Chondrocyte (in vitro differentiated cells): ENCODE measurements at regions not wholly inside any gene's neighbourhood (a gene's known extent, or its start where the extent isn't known, plus 50 kb on each side); places are given as distances from the start of the nearest gene placed in this dataset.

Experiments
- DNase-seq: peaks from one replicate; pipeline ENCODE4 v3.0.0; 2021; ENCODE audit warnings: mixed read lengths, low spot score
- H3K27ac Mint-ChIP-seq: one replicate; pipeline ENCODE4 v1.8.0; 2021; ENCODE audit warnings: mild to moderate bottlenecking, moderate library complexity, mixed read lengths; ENCODE audit not compliant: unreplicated experiment
- H3K27me3 Mint-ChIP-seq: 2 replicates; pipeline ENCODE4 v1.8.0; 2021; ENCODE audit warnings: low read depth, mixed read lengths
- H3K36me3 Mint-ChIP-seq: 2 replicates; pipeline ENCODE4 v1.8.0; 2021; ENCODE audit warnings: low read depth, mixed read lengths
- H3K4me1 Mint-ChIP-seq: 2 replicates; pipeline ENCODE4 v1.8.0; 2021; ENCODE audit warnings: low read depth, mild to moderate bottlenecking, mixed read lengths
- H3K4me3 Mint-ChIP-seq: one replicate; pipeline ENCODE4 v1.8.0; 2021; ENCODE audit warnings: mild to moderate bottlenecking, moderate library complexity, mixed read lengths; ENCODE audit not compliant: unreplicated experiment
- H3K9me3 Mint-ChIP-seq: 2 replicates; pipeline ENCODE4 v1.8.0; 2021; ENCODE audit warnings: low read depth, mixed read lengths
- TF ChIP-seq, protein P1 (sequence below): fragments of 200-600 bp; sonication (generic); IDR thresholded peaks from 2 replicates; pipeline ENCODE4 v1.5.0; 2021; ENCODE audit warnings: antibody characterized with exemption, mild to moderate bottlenecking, moderate library complexity

GRCh38 chr18:27314996-27315395 is 129.9 kb upstream of the CHST9 start:
- Mint-ChIP-seq H3K27ac (no peak overlapping the region), H3K36me3 (no peaks in the 10 kb centered on the region), H3K4me1 (peaks cover 8% of the 10 kb centered on the region), H3K27me3 (peaks cover 3% of the 10 kb centered on the region), H3K4me3 (no peak overlapping the region), H3K9me3 (peaks cover 3% of the 10 kb centered on the region)
- TF ChIP-seq, protein P1, sequence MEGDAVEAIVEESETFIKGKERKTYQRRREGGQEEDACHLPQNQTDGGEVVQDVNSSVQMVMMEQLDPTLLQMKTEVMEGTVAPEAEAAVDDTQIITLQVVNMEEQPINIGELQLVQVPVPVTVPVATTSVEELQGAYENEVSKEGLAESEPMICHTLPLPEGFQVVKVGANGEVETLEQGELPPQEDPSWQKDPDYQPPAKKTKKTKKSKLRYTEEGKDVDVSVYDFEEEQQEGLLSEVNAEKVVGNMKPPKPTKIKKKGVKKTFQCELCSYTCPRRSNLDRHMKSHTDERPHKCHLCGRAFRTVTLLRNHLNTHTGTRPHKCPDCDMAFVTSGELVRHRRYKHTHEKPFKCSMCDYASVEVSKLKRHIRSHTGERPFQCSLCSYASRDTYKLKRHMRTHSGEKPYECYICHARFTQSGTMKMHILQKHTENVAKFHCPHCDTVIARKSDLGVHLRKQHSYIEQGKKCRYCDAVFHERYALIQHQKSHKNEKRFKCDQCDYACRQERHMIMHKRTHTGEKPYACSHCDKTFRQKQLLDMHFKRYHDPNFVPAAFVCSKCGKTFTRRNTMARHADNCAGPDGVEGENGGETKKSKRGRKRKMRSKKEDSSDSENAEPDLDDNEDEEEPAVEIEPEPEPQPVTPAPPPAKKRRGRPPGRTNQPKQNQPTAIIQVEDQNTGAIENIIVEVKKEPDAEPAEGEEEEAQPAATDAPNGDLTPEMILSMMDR, result no peak
- DNase-seq, result no peak

GRCh38 chr18:27313678-27314077 is 128.6 kb upstream of the CHST9 start:
- Mint-ChIP-seq H3K27me3 (peaks cover 3% of the 10 kb centered on the region), H3K4me3 (no peak overlapping the region), H3K9me3 (peaks cover 3% of the 10 kb centered on the region), H3K4me1 (peaks cover 13% of the 10 kb centered on the region), H3K27ac (no peak overlapping the region), H3K36me3 (no peaks in the 10 kb centered on the region)
- no peak for DNase-seq
- TF ChIP-seq, protein P1, result no peak

DNA sequence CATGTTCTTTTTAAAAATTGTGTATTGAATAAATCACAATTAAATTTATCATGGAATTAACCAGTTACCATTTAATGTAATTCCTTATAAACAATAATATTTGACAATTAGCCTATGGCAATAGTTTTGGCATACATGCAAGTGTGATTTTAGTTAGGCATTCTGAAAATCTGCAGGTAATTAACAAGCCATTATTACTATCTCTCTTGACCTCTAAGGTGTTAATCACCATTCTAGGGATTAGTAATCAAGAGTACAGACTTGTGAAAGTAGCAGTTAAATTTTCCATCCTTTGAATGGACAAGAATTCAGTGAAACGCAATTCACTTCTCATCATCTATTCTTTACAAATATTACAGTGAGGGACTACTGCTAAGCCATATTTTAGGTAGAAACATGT is 127.7 kb upstream of the CHST9 start:
- TF ChIP-seq, protein P1, result no peak
- Mint-ChIP-seq H3K4me1 (peaks cover 13% of the 10 kb centered on the region), H3K27me3 (peaks cover 3% of the 10 kb centered on the region), H3K4me3 (no peak overlapping the region), H3K9me3 (peaks cover 3% of the 10 kb centered on the region), H3K36me3 (no peaks in the 10 kb centered on the region), H3K27ac (no peak overlapping the region)
- no peak for DNase-seq

DNA sequence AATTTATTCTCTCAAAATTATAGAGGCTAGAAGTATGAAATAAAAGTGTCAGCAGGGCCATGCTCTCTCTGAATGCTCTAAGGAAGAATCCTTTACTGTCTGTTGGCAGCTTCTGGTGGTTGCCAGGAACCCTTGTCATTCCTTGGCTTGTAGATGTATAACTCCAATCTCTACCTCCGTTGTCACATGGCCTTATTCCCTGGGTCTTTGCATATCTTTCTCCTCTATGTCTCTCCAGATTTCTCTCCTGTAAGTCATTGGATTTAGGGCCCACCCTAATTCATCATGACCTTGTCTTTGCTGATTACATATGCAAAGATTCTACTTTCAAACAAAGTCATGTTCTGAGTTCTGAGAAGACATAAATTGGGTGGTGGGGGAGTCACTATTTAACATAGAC is 127.0 kb upstream of the CHST9 start:
- TF ChIP-seq, protein P1, result no peak
- peaks cover 7% of the 10 kb centered on the region for H3K27me3 Mint-ChIP-seq
- H3K4me1 Mint-ChIP-seq, result peaks cover 13% of the 10 kb centered on the region
- H3K27ac Mint-ChIP-seq, result no peak overlapping the region
- no peak for DNase-seq
- no peak overlapping the region for H3K4me3 Mint-ChIP-seq
- H3K9me3 Mint-ChIP-seq, result peaks cover 3% of the 10 kb centered on the region
- no peaks in the 10 kb centered on the region for H3K36me3 Mint-ChIP-seq

GRCh38 chr18:27311114-27311513 is 126.0 kb upstream of the CHST9 start:
- TF ChIP-seq, protein P1, result no peak
- H3K4me1 Mint-ChIP-seq, result peaks cover 13% of the 10 kb centered on the region

More at GRCh38 chr18:27311114-27311513, 126.0 kb upstream of the CHST9 start:
- DNase-seq, result no peak
- H3K27me3 Mint-ChIP-seq, result peaks cover 12% of the 10 kb centered on the region
- no peak overlapping the region for H3K27ac Mint-ChIP-seq
- no peaks in the 10 kb centered on the region for H3K36me3 Mint-ChIP-seq
- H3K9me3 Mint-ChIP-seq, result peaks cover 3% of the 10 kb centered on the region
- no peak overlapping the region for H3K4me3 Mint-ChIP-seq
